H7 (cell line): ENCODE measurements at regions not wholly inside any gene's neighbourhood (a gene's known extent, or its start where the extent isn't known, plus 50 kb on each side); places are given as distances from the start of the nearest gene placed in this dataset.

Experiments
- DNase-seq: peaks from one replicate; pipeline ENCODE4 v3.0.0; 2012
- H3K27me3 ChIP-seq: 2 replicates; pipeline ENCODE4 v1.6.0; 2011; ENCODE audit warnings: mild to moderate bottlenecking, low read length; ENCODE audit not compliant: control insufficient read depth, insufficient read depth
- H3K36me3 ChIP-seq: replicated peaks from 2 replicates; pipeline ENCODE4 v1.5.1; 2011; ENCODE audit warnings: low read length; ENCODE audit not compliant: control insufficient read depth, insufficient read depth
- H3K4me3 ChIP-seq: 2 replicates; pipeline ENCODE4 v1.5.1; 2011; ENCODE audit warnings: low read depth, mild to moderate bottlenecking, control low read depth, low read length, moderate library complexity; ENCODE audit not compliant: insufficient read depth

DNA sequence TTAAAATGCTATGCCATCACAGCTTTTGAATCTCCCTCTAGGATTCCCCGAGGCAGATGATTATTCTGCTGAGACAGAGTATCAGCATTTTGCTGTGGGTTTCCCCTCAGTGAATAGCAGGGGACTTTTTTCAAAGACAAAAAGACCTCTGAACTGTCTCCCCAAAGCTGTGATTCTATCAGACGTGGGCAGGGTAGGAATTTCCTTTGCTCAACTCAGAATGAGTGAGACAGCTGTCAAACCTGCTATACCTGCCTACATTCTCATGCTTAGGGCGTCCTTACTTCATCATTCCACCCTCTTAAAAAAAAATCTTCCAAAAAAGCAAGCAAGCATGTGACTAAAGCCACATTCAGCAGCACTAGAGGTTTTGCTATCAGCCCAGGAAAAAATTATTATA, 147.6 kb upstream of the FAM83B start:
- DNase-seq, result no peak
- Histone ChIP-seq H3K4me3 (no peak overlapping the region), H3K27me3 (no peaks in the 10 kb centered on the region; the same call in 1 of the 2 replicates)

DNA sequence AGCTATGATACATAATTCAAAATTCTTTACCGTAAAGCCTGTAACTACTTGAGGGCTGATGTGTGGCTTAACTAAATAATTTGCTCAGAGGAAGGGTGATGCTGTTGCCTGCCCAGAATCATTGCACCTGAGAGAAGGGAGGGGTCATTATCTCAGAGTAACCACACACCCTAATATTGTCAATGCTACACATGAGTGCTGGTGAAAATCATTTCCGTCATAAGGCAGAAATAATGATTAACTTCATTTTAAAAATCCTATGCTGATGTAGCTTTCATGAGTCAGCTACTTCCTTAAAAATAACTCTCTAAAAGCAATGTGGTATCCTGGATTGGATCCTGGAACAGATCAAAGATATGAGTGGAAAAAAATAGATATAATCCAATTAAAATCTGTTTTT, 146.4 kb upstream of the FAM83B start:
- no peaks in the 10 kb centered on the region; the same call in 1 of the 2 replicates for H3K27me3 ChIP-seq
- H3K4me3 ChIP-seq, result no peak overlapping the region
- H3K36me3 ChIP-seq, result no peaks in the 10 kb centered on the region
- no peak for DNase-seq

More for the DNA sequence above, 147.6 kb upstream of the FAM83B start:
- no peaks in the 10 kb centered on the region for H3K36me3 ChIP-seq

DNA sequence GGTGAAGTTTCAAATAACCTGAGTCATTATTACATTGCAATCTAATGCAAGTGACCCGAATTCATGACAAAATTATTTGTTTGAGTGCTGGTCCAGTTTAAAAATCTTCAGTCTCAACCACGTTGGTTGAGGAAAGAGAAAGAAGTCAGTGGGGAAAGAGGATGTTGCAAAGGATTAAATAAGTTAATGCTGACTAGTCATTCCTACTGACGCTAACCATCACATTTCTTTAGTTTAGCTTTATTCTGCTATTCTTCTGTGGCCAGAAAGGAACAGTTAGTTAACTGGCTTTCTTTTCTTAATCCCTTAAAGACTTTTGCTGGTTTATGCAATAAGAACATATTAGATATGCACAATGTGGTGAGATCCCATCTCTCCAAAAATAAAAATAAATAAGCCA, 143.8 kb upstream of the FAM83B start:
- Histone ChIP-seq H3K27me3 (no peaks in the 10 kb centered on the region), H3K36me3 (no peaks in the 10 kb centered on the region), H3K4me3 (no peak overlapping the region)
- DNase-seq, result no peak

DNA sequence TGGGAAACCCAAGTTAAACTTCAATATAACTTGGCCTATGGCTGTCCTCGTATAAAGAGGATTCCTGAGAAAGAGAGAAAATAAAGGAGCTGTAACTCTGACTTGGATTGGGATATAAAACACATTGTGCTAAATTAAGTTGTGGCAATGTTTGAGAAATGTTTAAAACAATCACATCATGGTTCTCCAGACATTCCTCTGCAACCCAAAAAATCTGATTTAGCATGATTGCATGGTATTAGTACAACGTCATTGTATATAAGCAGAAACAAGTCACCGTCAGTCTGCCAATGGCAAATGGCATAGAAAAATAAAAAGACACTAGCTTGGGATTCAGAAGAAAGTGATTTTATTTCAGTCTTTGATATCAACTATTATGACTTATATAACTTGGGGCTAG, 140.2 kb upstream of the FAM83B start:
- Histone ChIP-seq H3K4me3 (no peak overlapping the region), H3K36me3 (no peaks in the 10 kb centered on the region), H3K27me3 (no peaks in the 10 kb centered on the region)
- DNase-seq, result no peak

DNA sequence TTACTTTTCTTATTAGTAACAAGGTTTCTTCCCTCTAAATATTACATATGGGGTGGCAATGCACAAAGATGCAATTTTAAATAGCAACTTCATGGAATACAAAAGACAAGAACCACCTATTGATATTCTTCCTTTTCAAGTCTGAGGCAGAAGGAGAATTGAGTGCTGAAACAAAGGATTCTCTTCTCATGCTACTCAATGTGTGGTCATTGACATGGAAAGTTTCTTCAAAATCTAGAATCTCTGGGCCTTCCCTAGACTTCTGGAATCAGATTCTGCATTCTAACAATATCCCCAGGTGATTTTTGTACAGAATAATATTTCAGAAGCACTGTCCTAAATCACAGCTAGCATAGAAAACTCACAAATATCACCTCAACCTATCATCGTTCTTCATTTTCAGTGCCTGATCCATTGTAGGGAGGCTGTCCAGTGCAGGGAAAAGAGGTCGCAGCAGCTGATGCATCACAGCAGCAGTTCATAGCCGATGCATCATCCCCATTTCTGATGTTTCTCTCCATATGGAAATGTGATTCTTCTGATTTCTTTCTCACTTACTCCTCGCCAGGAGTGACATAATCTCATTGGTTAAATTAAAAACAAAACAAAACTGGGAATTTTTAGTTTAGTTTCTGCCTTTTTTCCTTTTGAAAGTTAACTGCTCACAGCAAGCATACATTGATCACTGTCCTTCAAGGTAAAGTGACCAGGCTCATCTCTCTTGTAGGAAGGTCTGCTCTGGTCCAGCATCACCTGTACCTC, 139.5 kb upstream of the FAM83B start:
- no peaks in the 10 kb centered on the region for H3K36me3 ChIP-seq
- H3K27me3 ChIP-seq, result no peaks in the 10 kb centered on the region
- DNase-seq, result no peak
- H3K4me3 ChIP-seq, result no peak overlapping the region

DNA sequence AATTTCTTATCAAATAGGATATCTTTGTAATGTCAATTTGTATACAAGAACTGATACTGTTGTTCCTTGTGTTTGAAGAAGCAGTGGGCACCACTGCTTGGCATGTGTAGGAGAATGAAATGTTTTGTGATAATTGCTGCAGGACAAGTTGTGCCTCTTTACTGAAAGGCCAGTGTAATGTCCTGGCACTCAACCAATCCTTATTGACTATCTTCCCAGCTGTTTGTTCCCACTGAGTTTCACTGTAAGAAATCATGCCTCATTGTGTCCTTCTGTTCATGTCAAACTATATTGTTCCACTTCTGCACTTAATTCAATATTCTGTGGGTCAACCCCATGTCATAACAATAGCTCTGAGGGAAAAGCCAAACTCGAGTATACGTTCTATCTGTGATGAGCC, 136.1 kb upstream of the FAM83B start:
- DNase-seq, result no peak
- Histone ChIP-seq H3K36me3 (no peaks in the 10 kb centered on the region), H3K27me3 (no peaks in the 10 kb centered on the region), H3K4me3 (no peak overlapping the region)

DNA sequence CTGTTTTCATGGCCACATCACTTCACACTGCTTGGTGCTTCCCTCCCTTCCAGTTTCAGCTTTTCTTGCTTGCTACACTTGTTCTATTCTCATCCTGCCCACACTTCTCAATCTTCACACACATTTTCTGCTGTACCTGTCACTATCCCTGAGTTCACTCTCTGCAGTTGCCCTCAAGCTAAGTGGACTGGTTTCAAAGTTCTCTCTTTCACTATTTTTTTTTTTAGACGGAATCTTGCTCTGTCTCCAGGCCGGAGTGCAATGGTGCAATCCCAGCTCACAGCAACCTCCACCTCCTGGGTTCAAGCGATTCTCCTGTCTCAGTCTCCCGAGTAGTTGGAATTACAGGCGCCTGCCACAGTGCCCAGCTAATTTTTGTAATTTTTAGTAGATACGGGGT, 130.6 kb upstream of the FAM83B start:
- Histone ChIP-seq H3K27me3 (no peaks in the 10 kb centered on the region), H3K36me3 (no peaks in the 10 kb centered on the region), H3K4me3 (no peak overlapping the region)
- no peak for DNase-seq

DNA sequence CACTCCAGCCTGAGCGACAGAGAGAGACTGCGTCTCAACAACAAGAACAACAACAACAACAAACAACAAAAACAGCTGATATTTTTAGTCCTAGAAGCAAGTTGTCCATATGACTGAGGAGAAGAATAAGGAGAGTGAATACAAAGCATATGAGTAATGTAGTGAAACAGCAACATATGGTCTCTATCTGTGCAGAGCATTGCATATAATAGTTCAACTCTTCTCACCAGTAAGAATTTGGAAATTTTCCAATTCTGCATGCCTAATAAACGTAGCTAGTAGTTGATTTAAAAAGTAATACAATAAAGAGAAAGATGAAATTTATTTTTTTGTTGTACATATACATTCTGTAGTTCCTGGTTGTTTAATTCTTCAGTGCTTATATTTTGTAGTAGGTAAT, 129.7 kb upstream of the FAM83B start:
- H3K36me3 ChIP-seq, result no peaks in the 10 kb centered on the region
- no peaks in the 10 kb centered on the region for H3K27me3 ChIP-seq
- no peak for DNase-seq
- H3K4me3 ChIP-seq, result no peak overlapping the region

DNA sequence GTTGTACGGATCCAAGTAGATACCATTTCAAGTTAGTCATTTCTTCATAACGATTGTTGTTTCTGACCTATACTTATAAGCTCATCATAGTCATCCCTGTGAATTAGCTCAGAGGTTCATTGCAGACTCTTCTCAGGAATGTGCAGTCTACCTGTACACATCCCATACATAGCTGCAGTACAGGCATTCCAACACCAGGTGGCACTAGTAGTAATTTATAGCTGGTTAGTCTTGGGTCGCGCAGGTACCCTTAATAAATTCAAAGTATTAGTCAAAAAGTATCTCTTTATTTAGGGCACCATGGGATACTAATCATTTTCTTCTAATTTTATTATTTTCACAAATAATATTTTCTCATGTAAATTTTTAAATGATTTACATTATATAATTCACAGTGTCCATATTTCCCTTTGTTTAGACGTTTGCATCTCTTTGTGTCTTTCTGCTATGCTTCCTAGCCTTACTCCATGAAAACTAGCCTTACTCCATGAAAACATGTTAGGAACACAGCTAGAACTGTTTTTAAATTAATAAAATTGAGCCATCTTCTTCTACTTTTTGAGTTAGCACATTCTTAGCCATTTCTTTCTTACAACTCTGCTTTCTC, 128.6 kb upstream of the FAM83B start:
- Histone ChIP-seq H3K27me3 (no peaks in the 10 kb centered on the region), H3K36me3 (no peaks in the 10 kb centered on the region), H3K4me3 (no peak overlapping the region)
- peak; percentile 26 for DNase-seq

DNA sequence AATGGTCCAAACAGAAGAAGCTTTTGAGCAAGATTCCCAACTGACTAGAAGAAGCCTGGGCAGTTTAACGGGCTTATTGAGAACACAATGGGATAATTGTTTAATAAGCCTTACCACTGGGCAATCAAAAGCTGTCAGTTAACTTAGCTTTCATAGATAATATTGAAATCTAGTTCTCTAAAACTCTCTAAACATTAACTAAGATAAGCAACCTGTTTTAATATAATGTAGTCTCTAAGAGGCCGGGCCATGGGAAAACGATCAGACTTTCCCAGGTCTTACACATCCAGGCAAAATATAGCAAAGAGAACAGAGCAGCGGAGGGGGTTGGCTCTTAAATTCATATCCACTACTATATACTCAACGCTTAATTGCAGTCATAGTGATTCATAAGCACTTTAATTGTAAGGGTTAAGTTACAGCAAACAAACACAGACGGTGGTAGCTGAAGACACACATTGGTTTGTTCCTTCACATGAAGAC, 128.0 kb upstream of the FAM83B start:
- Histone ChIP-seq H3K27me3 (no peaks in the 10 kb centered on the region), H3K36me3 (no peaks in the 10 kb centered on the region), H3K4me3 (no peak overlapping the region)
- DNase-seq, result no peak

DNA sequence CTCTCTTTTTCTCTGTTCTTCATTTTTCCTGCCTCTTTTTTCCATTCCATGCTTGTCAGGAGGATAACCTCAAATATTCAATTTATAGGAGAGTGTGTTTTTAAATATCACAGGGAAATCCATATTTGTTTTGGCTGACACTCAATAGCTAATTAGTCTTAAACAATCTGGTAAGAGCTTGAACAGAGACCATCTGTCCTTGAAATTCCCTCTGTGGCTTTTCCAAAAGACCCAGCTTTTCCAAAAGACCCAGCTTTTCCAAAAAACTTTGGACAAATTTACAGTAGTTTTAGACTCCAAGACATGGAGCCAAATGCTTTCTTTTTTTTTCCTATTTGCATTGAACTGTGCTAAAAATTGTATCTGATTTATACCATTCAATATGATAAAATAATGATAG, 127.4 kb upstream of the FAM83B start:
- H3K27me3 ChIP-seq, result no peaks in the 10 kb centered on the region
- no peaks in the 10 kb centered on the region for H3K36me3 ChIP-seq
- DNase-seq, result no peak
- H3K4me3 ChIP-seq, result no peak overlapping the region

DNA sequence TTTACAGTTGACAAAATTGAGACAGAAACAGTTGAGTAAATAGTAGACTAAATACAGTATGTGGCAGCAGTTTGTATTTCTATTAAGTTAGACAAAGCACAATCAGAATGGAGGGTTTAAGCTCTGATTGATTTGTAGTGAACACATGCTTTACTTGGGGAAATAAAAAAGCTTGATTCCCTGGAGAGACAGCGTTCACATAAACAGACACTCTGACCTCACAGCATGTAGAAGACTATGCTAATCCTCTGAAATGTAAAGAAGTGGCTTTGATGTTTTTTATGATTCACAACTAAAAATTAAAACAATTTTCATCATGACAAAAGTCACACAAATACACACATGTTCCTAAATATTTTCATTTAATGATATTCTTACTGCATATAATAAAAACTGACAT, 126.9 kb upstream of the FAM83B start:
- no peaks in the 10 kb centered on the region for H3K27me3 ChIP-seq
- no peak overlapping the region for H3K4me3 ChIP-seq
- H3K36me3 ChIP-seq, result no peaks in the 10 kb centered on the region
- no peak for DNase-seq

DNA sequence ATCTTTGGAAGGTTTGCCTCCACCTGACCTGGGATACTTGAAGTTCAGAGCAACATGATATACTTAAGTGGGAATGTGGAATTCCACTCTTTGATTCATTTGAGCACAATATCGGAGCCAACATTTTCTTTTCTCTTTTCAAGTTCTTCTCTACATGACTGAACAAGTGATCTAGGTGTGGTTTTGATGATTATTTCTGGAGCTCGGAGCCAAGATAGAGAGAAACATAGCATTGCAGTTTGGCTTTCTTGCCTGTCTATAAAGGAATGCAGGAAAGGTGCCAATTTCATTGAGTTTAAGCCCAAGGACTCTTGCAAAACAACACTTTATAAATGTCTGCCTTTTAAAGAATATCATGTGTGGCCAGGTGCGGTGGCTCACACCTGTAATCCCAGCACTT, 124.2 kb upstream of the FAM83B start:
- no peaks in the 10 kb centered on the region for H3K36me3 ChIP-seq
- no peaks in the 10 kb centered on the region for H3K27me3 ChIP-seq
- no peak for DNase-seq
- no peak overlapping the region for H3K4me3 ChIP-seq

DNA sequence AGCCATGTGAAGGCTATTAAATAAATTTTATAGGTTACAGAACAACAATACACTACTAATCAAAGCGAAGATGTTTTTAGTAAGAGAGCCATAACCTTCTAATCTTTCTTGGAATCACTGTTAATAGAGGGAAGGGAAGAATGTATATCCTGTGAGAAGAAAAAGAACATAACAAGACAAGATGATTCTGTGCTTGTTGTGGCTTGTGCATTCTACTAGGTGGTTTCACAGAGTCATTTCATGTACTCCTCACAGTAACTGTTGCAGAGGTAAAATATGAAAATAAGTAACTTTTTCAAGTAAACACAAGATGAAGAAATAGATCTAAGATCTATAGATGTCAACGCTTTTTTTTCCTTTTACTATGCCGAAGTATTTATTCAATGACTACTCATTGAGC, 116.9 kb upstream of the FAM83B start:
- no peak overlapping the region for H3K4me3 ChIP-seq
- DNase-seq, result no peak
- no peaks in the 10 kb centered on the region for H3K27me3 ChIP-seq
- H3K36me3 ChIP-seq, result no peaks in the 10 kb centered on the region

DNA sequence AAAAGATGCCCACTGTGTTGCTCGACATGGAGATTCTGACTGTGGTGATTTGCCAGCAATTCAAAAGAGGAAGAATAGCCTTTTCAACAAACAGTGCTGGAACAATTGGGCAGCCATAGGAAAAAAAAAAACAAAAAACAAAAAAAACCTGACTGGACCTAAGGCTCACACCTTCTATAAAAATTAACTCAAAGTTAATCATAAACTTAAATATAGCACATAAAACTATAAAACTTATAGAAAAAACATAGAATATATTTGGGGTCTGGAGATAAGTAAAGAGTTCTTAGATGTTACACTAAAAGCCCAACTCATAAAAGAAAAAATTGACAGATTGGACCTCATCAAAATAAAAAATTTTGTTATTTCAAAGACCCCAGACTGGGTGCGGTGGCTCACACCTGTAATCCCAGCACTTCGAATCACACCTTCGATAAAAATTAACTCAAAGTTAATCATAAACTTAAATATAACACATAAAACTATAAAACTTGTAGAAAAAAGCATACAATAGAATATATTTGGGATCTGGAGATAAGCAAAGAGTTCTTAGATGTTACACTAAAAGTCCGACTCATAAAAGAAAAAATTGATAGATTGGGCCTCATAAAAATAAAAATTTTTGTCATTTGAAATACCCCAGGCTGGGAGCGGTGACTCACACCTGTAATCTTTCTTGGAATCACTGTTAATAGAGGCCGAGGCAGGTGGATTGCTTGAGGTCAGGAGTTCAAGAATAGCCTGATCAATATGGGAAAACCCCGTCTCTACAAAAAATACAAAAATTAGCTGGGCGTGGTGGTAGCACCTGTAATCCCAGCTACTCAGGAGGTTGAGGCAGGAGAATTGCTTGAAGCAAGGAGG, 115.6 kb upstream of the FAM83B start:
- Histone ChIP-seq H3K36me3 (no peaks in the 10 kb centered on the region), H3K27me3 (no peaks in the 10 kb centered on the region), H3K4me3 (no peak overlapping the region)
- DNase-seq, result no peak
